ENCODE measurements at regions not wholly inside any gene's neighbourhood (a gene's known extent, or its start where the extent isn't known, plus 50 kb on each side); places are given as distances from the start of the nearest gene placed in this dataset.

- TF ChIP-seq CTCF (IDR thresholded peaks at IDR 0.05; ENCODE audit: low read depth, low read length, poor library complexity, severe bottlenecking) (peak; percentile 57), EZH2phosphoT487 (IDR thresholded peaks at IDR 0.05; ENCODE audit: borderline replicate concordance, low read length) (no peak)
Measured at GRCh38 chrX:49754233-49754857, 58.6 kb upstream of the PAGE1 start.

All from DOHH2 (cell line).